Erythroblast (primary cell): ENCODE measurements at regions not wholly inside any gene's neighbourhood (a gene's known extent, or its start where the extent isn't known, plus 50 kb on each side); places are given as distances from the start of the nearest gene placed in this dataset.

ENCODE experiments used
- GATA1 ChIP-seq: IDR thresholded peaks from 2 replicates; pipeline ENCODE4 v1.6.1; 2011; ENCODE audit warnings: low read depth, mild to moderate bottlenecking, control low read depth, low read length, moderate library complexity
- POLR2A ChIP-seq: IDR thresholded peaks from 2 replicates; pipeline ENCODE4 v1.6.1; 2011; ENCODE audit warnings: mild to moderate bottlenecking, low read length

DNA sequence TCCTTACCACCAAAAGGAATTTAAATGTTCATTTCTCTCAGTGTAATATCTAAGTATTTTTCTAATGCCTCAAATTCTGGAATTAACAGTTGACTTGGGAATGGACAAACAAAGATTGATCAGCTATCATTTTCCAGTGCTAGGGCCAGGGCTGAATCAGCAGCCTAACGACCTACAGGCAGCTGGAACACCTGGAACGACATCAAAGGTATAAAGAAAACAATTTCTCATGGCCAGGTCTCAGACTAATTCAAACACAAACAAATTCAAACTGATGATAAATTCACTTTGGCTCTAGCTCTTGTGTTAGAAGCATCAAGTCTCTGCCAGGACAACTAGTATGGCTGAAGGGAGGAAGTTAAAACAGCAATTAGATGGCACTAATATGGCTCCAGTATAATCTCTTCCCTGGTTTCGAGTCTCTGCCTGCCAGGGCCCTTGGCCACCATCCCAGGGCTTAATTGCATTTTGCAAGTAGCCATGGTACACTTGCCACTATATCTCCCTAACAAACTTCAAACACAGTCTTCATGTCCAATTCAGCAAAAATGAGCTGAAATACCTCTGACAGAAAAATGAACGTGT, 70.2 kb upstream of the FSHR start:
- no peak for TF ChIP-seq POLR2A
- no peak for TF ChIP-seq GATA1
